ENCODE measurements at regions not wholly inside any gene's neighbourhood (a gene's known extent, or its start where the extent isn't known, plus 50 kb on each side); places are given as distances from the start of the nearest gene placed in this dataset.

- TF ChIP-seq CTCF (IDR thresholded peaks at IDR 0.05; ENCODE audit: poor library complexity, severe bottlenecking) = no peak
- no peak for TF ChIP-seq TAF1 (IDR thresholded peaks at IDR 0.05; ENCODE audit: low read depth)
- no peak for TF ChIP-seq SMC3 (conservative IDR thresholded peaks at IDR 0.05; ENCODE audit: poor library complexity)
- TF ChIP-seq MXI1 (conservative IDR thresholded peaks at IDR 0.05; ENCODE audit: poor library complexity, severe bottlenecking) = no peak
- TF ChIP-seq RAD21 (conservative IDR thresholded peaks at IDR 0.05) = no peak
- no peak for TF ChIP-seq POLR2AphosphoS5 (IDR thresholded peaks at IDR 0.05)
- TF ChIP-seq EZH2 (IDR thresholded peaks at IDR 0.05; ENCODE audit: borderline replicate concordance, insufficient read depth, low read length, poor library complexity, severe bottlenecking) = no peak
Measured at GRCh38 chr6:92281571-92282076, 1137.7 kb downstream of the EPHA7 start.
